ENCODE measurements at regions not wholly inside any gene's neighbourhood (a gene's known extent, or its start where the extent isn't known, plus 50 kb on each side); places are given as distances from the start of the nearest gene placed in this dataset.

- peak; percentile 88 for TF ChIP-seq CTCF (IDR thresholded peaks at IDR 0.05; ENCODE audit: control extremely low read depth, extremely low read depth)
- H3K9ac ChIP-seq (ENCODE audit: insufficient read depth in 1 of 2, low read length in 2 of 2), result peak overlapping the region in 1 of 2 donors; percentile 97
- H3K27me3 ChIP-seq (ENCODE audit: control insufficient read depth in 3 of 3, insufficient read depth in 3 of 3, low read length in 2 of 3), result no peaks in the 10 kb centered on the region
- H3K36me3 ChIP-seq (ENCODE audit: control insufficient read depth in 4 of 4, insufficient read depth in 4 of 4, low read length in 4 of 4), result no peaks in the 10 kb centered on the region
- ATAC-seq (ENCODE audit: insufficient read depth, low FRiP score) (peak; percentile 80), DNase-seq (peak; percentile 75 to 90 (median 89))
- WGBS, 2 donors, result 28 to 31% methylated on average over 17 of the region's 17 CpGs
- H3K27ac ChIP-seq (ENCODE audit: low read depth in 1 of 2, low read length in 1 of 2), result peak overlapping the region; percentile 58 to 87
- peaks cover 0 to 13% (median 6%) of the 10 kb centered on the region in 5 donors for H3K4me1 ChIP-seq (ENCODE audit: control insufficient read depth in 5 of 5, insufficient read depth in 5 of 5, low read length in 5 of 5)
- H3K4me3 ChIP-seq, result no peak overlapping the region
- no peaks in the 10 kb centered on the region for H3K9me3 ChIP-seq (ENCODE audit: control insufficient read depth in 4 of 4, insufficient read depth in 3 of 4, low read length in 3 of 4)
These were observed 56.6 kb upstream of the RPL11 start for GRCh38 chr1:23634840-23635651.

GRCh38 chr1:23634518-23634839 is 57.1 kb upstream of the RPL11 start:
- Histone ChIP-seq H3K4me1 (ENCODE audit: control insufficient read depth in 5 of 5, insufficient read depth in 5 of 5, low read length in 5 of 5) (peaks cover 0 to 13% (median 6%) of the 10 kb centered on the region in 5 donors), H3K9me3 (ENCODE audit: control insufficient read depth in 4 of 4, insufficient read depth in 3 of 4, low read length in 3 of 4) (no peaks in the 10 kb centered on the region), H3K9ac (ENCODE audit: insufficient read depth in 1 of 2, low read length in 2 of 2) (no peak overlapping the region), H3K27ac (ENCODE audit: low read depth in 1 of 2, low read length in 1 of 2) (peak overlapping the region in 1 of 2 donors; percentile 87), H3K4me3 (no peak overlapping the region), H3K36me3 (ENCODE audit: control insufficient read depth in 4 of 4, insufficient read depth in 4 of 4, low read length in 4 of 4) (no peaks in the 10 kb centered on the region), H3K27me3 (ENCODE audit: control insufficient read depth in 3 of 3, insufficient read depth in 3 of 3, low read length in 2 of 3) (no peaks in the 10 kb centered on the region)
- WGBS, 2 donors, result 74 to 81% methylated on average over 2 of the region's 2 CpGs
- no peak for DNase-seq
- ATAC-seq (ENCODE audit: insufficient read depth, low FRiP score), result no peak
- no peak for TF ChIP-seq CTCF (IDR thresholded peaks at IDR 0.05; ENCODE audit: control extremely low read depth, extremely low read depth)

GRCh38 chr1:23632479-23633160 is 59.0 kb upstream of the RPL11 start:
- ATAC-seq (ENCODE audit: insufficient read depth, low FRiP score) (no peak), DNase-seq (no peak)
- Histone ChIP-seq H3K4me1 (ENCODE audit: control insufficient read depth in 5 of 5, insufficient read depth in 5 of 5, low read length in 5 of 5) (peaks cover 0 to 13% (median 6%) of the 10 kb centered on the region in 5 donors), H3K36me3 (ENCODE audit: control insufficient read depth in 4 of 4, insufficient read depth in 4 of 4, low read length in 4 of 4) (no peaks in the 10 kb centered on the region), H3K9me3 (ENCODE audit: control insufficient read depth in 4 of 4, insufficient read depth in 3 of 4, low read length in 3 of 4) (no peaks in the 10 kb centered on the region), H3K27ac (ENCODE audit: low read depth in 1 of 2, low read length in 1 of 2) (no peak overlapping the region), H3K27me3 (ENCODE audit: control insufficient read depth in 3 of 3, insufficient read depth in 3 of 3, low read length in 2 of 3) (no peaks in the 10 kb centered on the region), H3K4me3 (no peak overlapping the region), H3K9ac (ENCODE audit: insufficient read depth in 1 of 2, low read length in 2 of 2) (no peak overlapping the region)
- WGBS, 2 donors, result 92 to 100% methylated on average over 2 of the region's 2 CpGs
- TF ChIP-seq CTCF (IDR thresholded peaks at IDR 0.05; ENCODE audit: control extremely low read depth, extremely low read depth), result no peak
